ENCODE measurements at regions not wholly inside any gene's neighbourhood (a gene's known extent, or its start where the extent isn't known, plus 50 kb on each side); places are given as distances from the start of the nearest gene placed in this dataset.
"Not testable (repeated sequence)": the region's sequence is repeated elsewhere in the genome, so short reads cannot be mapped to it uniquely, and the experiment has no call there.

DNA sequence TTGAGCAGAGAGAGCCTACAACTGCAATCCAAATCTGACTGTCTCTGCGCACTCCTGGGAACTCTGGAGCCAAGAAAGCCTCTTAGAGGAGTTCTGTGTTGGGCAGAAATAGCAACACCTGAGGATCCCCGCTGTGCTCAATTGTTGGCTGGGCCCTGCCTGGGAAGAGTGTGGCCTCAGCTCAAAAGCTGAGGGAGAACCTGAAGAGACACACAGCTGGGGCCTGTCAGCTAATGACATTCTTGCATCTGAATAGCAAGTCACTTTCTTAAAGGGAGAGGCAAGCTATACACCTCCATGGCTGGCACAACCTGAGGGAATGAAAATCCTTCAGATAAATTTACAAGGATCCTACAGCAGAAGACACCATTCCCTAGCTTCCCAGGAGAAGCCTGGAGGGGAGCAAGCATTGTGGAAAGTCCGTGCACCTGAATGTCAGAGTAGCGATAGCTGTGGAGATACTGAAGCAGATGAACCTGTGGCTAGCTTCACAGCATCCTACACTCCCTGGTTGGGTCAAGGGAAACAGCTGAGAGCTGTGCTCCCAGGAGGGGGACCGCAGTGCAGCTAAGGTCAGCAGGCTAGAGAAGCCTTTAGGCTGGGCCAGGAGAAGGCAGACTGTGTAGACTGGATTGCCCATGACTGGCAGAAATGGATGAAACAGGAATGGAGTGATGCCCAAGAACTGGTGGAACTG, 159.9 kb upstream of the PFN2 start:
- H3K27me3 Mint-ChIP-seq, result peaks cover 3% of the 10 kb centered on the region
- H3K27ac Mint-ChIP-seq, result no peak overlapping the region
- no peak overlapping the region for H3K4me3 Mint-ChIP-seq
- no peaks in the 10 kb centered on the region for H3K36me3 Mint-ChIP-seq
- peaks cover 0 to 1% (median 0%) of the 10 kb centered on the region in 3 donors for H3K9me3 Mint-ChIP-seq
- H3K4me1 Mint-ChIP-seq, result peaks cover 0 to 7% (median 0%) of the 10 kb centered on the region in 3 donors

DNA sequence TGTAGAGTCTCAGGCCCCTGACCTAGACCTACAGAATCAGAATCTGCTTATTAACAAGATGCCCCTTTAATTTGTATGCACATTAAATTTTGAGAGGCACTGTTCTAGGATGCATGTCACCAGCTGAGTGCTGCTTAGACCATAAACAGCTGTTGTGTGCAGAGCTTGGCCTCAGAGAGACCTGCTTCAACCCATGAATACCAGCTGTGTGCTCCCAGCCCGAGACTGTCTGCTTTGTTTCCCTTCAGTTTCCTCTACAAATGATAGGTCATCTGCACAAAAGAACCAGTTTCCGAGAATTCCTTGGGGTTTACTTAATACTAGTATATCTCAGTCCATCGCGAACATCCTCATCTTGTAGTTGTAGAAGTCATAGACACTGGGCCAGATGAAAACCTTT, 158.5 kb upstream of the PFN2 start:
- Mint-ChIP-seq H3K36me3 (no peaks in the 10 kb centered on the region), H3K27ac (no peak overlapping the region), H3K4me1 (peaks cover 0 to 8% (median 0%) of the 10 kb centered on the region in 3 donors), H3K27me3 (peaks cover 5% of the 10 kb centered on the region), H3K9me3 (peaks cover 0 to 1% (median 0%) of the 10 kb centered on the region in 3 donors), H3K4me3 (no peak overlapping the region)

DNA sequence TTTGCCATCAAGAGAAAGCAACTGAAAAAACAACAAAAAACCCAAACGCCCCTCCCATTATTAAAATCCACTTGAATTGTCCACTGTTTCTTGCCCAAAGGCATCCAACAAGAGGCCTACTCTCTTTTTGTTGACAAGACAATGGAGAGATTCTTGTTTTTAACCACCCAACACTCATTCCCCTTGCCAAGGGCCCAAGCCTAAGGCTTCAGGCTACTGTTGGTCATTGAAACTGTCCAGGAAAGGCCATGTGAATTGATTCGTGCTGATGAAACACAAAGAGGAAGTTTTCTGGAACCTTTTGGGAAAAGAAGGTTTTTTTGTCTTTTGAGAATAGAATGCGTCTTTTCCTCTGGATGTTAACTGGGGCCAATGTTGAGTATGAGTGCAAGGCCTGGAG, 157.4 kb upstream of the PFN2 start:
- Mint-ChIP-seq H3K36me3 (no peaks in the 10 kb centered on the region), H3K4me3 (no peak overlapping the region), H3K4me1 (peaks cover 0 to 9% (median 0%) of the 10 kb centered on the region in 3 donors), H3K27me3 (peaks cover 7% of the 10 kb centered on the region), H3K9me3 (peaks cover 0 to 4% (median 1%) of the 10 kb centered on the region in 3 donors), H3K27ac (no peak overlapping the region)

DNA sequence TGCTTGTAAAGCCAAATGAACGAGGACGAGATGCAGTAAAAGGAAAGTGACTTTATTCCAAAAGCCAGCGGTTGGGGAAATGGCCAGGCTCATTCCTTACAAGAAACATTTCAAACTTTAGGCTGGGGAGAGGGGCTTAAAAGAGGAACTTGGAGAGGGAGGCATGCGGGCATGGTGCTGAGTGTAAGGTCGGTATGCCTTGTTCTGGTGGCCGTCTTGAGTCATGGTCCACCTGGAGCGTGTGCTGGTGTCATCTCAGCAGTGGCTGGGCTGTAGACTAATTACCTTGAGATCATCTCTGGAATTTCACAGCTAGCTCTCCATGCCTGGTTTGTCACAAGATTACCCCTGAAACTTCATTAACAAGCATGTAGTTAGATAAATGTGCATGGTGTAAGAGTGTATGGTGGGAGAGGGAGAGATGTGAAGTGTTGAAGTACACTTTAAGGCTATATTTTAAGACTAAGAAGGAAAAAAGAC, 156.4 kb upstream of the PFN2 start:
- Mint-ChIP-seq H3K4me1 (peaks cover 0 to 4% (median 0%) of the 10 kb centered on the region in 3 donors), H3K4me3 (no peak overlapping the region), H3K9me3 (peaks cover 0 to 4% (median 1%) of the 10 kb centered on the region in 3 donors), H3K27me3 (peaks cover 5% of the 10 kb centered on the region), H3K36me3 (no peaks in the 10 kb centered on the region), H3K27ac (no peak overlapping the region)

DNA sequence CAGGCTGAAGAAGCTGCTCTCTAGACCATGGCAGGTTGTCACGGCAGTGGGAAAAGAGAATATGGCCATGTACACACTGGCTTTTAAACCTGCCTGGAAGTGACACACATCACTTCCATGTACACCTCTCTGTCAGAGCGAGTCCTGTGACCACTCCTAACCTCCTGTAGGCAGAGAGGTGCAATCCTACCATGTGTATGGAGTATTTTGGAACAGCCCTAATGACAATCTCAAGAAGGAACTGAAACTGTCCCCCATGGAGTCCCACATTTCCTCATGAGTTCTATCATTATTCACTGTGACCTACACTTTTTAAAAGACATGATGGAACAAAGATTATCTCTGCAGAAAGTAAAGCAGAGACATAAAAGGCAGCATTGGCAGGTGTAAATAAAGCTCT, 153.4 kb upstream of the PFN2 start:
- Mint-ChIP-seq H3K27me3 (peaks cover 5% of the 10 kb centered on the region), H3K27ac (no peak overlapping the region), H3K36me3 (peaks cover 3% of the 10 kb centered on the region), H3K4me3 (no peak overlapping the region), H3K9me3 (peaks cover 0 to 5% (median 3%) of the 10 kb centered on the region in 3 donors), H3K4me1 (peaks cover 0 to 3% (median 0%) of the 10 kb centered on the region in 3 donors)

DNA sequence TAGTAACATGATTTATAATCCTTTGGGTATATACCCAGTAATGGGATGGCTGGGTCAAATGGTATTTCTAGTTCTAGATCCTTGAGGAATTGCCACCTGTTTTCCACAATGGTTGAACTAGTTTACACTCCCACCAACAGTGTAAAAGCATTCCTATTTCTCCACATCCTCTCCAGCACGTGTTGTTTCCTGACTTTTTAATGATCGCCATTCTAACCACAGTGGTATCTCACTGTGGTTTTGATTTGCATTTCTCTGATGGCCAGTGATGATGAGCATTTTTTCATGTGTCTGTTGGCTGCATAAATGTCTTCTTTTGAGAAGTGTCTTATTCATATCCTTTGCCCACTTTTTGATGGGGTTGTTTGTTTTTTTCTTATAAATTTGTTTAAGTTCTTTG, 152.6 kb upstream of the PFN2 start:
- H3K27me3 Mint-ChIP-seq, H3K4me3 Mint-ChIP-seq, H3K9me3 Mint-ChIP-seq, H3K36me3 Mint-ChIP-seq, H3K27ac Mint-ChIP-seq, H3K4me1 Mint-ChIP-seq: not testable (repeated sequence)

DNA sequence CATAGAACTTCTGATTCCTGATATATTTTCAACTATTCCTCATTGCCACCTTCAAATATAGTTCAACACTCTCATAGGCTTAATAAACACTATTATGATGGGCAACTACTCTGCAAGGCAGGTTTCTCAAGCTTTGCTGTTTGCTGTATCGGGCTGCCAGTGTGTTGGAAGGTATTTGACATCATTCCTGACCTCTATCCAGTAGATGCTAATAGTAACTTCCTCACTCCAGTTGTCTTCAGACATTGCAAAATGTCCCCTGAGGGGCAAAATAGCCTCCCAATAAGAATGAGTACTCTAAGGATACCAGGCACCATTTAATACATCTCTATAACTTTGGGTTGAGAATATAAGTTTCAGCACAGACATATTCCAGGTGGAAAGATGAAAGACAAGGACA, 147.5 kb upstream of the PFN2 start:
- H3K4me3 Mint-ChIP-seq, result no peak overlapping the region
- peaks cover 3% of the 10 kb centered on the region for H3K36me3 Mint-ChIP-seq
- H3K9me3 Mint-ChIP-seq, result peaks cover 0 to 2% (median 1%) of the 10 kb centered on the region in 3 donors
- H3K27ac Mint-ChIP-seq, result no peak overlapping the region
- H3K27me3 Mint-ChIP-seq, result peaks cover 12% of the 10 kb centered on the region
- H3K4me1 Mint-ChIP-seq, result no peaks in the 10 kb centered on the region

DNA sequence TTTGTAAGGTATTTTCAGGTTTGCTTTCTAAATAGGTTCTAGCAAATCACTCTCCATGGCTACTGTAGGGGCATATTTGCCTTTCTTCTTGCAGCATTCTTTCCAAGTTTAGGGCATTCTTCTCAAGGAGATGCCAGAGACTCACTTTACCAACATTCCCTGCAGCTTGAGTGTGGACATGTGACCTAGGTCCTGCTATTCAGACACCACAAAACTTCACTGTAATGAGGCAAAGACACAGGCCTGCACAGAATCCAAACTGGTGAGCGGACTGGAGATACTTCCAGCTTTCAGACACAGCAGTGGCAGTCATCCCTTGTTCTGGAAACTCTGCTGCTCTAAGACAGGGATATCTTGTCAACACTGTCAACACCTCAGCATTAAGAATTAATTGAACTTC, 146.4 kb upstream of the PFN2 start:
- Mint-ChIP-seq H3K4me3 (no peak overlapping the region), H3K27ac (no peak overlapping the region), H3K4me1 (no peaks in the 10 kb centered on the region), H3K27me3 (peaks cover 12% of the 10 kb centered on the region), H3K36me3 (peaks cover 3% of the 10 kb centered on the region), H3K9me3 (peaks cover 0 to 2% (median 1%) of the 10 kb centered on the region in 3 donors)

DNA sequence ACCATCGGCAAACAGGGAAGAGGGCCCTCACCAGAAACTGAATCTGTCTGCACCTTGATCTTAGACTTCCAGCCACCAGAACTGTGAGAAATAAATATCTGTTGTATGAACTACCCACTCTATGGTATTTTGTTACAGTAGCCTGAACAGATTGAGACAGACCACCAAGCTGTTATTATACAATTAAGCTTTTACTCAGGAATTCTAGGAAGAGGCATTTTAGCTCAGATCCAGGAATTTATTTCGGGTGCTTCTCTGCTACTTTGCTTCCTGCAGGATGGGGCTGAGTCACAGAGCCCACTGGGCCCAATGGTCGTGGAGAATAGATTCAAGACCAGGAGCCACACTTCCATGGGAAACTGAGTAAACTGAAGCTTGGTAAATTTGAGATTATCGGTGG, 145.5 kb upstream of the PFN2 start:
- Mint-ChIP-seq H3K4me3 (no peak overlapping the region), H3K27me3 (peaks cover 12% of the 10 kb centered on the region), H3K27ac (no peak overlapping the region), H3K4me1 (no peaks in the 10 kb centered on the region), H3K9me3 (peaks cover 0 to under 1% (median 0%) of the 10 kb centered on the region in 3 donors), H3K36me3 (peaks cover 3% of the 10 kb centered on the region)

DNA sequence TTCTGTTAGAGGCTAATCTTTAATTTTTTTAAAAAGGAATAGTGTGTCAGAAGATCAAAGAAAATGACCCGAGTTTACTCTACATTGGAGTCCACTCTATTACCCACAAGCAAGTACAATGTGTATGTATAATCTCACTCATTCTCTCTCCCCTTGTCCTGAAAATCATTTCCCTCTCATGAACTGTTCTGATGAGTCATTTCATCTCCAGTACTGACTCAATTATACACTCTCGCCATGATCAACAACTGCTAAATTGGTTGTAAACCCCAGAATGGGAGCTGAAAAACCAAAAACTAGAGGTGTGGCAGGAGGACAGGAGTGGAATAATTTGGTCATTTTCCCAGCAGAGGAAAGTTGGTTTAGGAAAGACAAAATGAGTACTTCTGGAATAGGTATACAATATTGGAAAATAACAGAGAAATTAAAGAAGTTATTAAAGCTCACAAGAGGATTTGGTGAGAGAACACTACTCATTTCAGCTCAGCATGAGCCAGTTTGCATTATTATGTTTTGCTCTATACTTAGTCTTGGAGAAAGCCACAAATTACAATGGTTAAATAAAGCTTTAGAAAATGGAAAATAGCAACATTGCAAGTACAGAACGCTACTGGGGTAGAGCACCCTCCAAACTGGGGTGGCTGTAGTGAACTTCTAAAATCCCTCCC, 144.3 kb upstream of the PFN2 start:
- no peak overlapping the region for H3K4me3 Mint-ChIP-seq
- H3K9me3 Mint-ChIP-seq, result no peaks in the 10 kb centered on the region
- H3K4me1 Mint-ChIP-seq, result no peaks in the 10 kb centered on the region
- no peak overlapping the region for H3K27ac Mint-ChIP-seq
- H3K36me3 Mint-ChIP-seq, result no peaks in the 10 kb centered on the region
- peaks cover 13% of the 10 kb centered on the region for H3K27me3 Mint-ChIP-seq

DNA sequence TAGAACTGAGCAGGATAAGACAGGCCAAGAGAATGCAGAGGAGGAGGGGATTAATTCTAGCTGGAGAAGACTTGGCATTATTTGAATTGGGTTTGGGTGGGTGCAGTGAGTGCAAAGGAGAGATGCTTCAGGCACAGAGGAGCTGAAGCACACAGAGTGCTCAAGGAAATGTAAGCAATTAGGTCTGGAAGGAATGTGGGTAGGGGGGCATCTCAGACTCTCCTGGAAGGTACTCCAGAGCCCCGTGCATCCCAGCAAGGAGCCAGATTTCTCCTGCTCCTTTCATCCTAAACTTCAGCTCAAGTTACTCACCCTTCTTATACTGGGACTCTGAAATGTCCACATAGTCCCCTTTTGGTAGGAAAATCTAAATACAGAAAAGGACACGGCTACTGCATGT, 143.6 kb upstream of the PFN2 start:
- Mint-ChIP-seq H3K9me3 (no peaks in the 10 kb centered on the region), H3K4me3 (no peak overlapping the region), H3K4me1 (no peaks in the 10 kb centered on the region), H3K36me3 (no peaks in the 10 kb centered on the region), H3K27ac (no peak overlapping the region), H3K27me3 (peaks cover 13% of the 10 kb centered on the region)

DNA sequence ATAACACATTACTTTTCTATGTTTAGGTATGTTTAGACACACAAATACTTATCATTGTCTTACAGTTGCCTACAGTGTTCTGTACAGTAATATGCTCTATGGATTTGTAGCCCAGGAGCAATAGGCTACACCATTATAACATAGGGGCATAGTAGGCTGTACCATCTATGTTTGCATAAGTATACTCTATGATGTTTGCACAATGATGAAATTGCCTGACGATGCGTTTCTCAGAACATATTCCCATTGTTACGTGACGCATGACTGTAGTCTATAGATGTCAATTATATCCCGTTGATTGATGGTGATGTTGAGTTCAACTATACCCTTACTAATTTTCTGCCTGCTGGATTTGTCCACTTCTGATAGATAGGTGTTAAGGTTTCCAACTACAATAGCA, 139.4 kb upstream of the PFN2 start:
- no peaks in the 10 kb centered on the region for H3K4me1 Mint-ChIP-seq
- H3K36me3 Mint-ChIP-seq, result no peaks in the 10 kb centered on the region
- H3K4me3 Mint-ChIP-seq, result no peak overlapping the region
- H3K27ac Mint-ChIP-seq, result no peak overlapping the region
- no peaks in the 10 kb centered on the region for H3K9me3 Mint-ChIP-seq
- H3K27me3 Mint-ChIP-seq, result peaks cover 6% of the 10 kb centered on the region

DNA sequence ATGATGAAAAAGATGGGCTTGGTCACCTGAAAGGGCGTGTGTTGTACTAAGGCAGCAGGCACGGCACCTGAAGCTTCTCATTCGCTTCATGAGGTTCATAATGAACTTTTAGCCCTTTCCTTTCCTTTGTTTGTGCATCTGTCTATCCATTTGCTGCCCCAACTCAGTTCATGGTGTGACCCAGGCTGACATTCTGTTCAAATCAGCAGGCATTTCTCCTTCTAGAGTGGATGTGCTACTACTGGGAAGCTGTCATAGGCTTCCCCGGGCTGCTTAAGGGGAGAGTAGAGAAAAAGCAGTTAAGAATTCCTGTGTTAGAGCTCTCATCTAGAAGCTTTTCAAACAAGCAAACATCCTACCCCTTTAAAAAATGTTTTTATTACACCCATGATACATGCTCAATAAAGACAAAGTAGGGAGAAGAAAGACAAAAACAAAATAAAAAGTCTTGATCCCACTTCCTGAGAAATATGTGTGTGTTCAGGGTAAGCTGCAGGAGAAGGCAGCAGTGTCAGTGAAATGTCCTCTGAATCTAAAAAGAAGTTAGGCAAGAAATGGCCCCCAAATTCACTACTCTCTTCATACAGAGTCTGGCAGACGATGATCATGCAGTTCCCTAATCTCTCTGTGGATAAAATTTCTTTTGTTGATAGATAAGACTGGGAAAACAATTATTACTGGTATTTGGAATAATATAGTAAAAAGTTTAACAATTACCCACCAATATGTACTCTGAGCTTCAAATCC, 136.9 kb upstream of the PFN2 start:
- no peak overlapping the region for H3K27ac Mint-ChIP-seq
- no peaks in the 10 kb centered on the region for H3K36me3 Mint-ChIP-seq
- no peaks in the 10 kb centered on the region for H3K4me1 Mint-ChIP-seq
- H3K27me3 Mint-ChIP-seq, result peaks cover 1% of the 10 kb centered on the region
- H3K9me3 Mint-ChIP-seq, result no peaks in the 10 kb centered on the region
- no peak overlapping the region for H3K4me3 Mint-ChIP-seq

DNA sequence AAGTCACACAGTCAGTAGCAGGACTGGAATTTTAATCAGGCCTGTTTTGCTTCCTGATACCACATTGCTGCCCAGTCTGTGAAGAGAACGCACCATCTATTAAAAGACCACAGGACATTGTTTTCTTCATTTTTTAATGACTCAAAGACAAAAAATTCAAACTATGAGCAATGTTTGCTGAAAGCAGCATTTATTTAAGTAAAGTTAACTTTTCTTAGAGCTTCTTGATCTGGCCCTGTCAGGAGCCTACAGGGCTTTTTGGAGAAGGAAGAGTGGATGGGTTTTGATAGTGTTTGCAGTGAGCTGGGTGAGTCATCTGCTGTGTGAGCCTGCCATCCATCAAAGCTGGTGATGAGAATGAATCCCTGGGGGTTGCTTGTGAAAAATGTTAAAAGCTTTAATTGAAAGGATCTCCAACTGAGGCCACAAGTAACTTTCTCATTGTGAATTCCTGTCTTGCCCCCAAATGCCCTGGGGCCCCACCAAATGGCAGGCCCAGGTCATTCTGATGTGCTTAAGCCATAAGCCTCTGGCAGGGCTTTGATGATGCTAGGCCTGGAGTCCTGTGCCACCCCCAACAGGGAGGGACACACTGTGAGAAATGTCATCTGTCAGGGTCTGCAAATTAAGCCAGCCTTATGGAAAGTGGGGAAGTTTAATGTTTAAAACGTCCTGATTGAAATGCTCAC, 136.2 kb upstream of the PFN2 start:
- no peaks in the 10 kb centered on the region for H3K9me3 Mint-ChIP-seq
- no peak overlapping the region for H3K4me3 Mint-ChIP-seq
- no peaks in the 10 kb centered on the region for H3K36me3 Mint-ChIP-seq
- no peaks in the 10 kb centered on the region for H3K4me1 Mint-ChIP-seq
- no peak overlapping the region for H3K27ac Mint-ChIP-seq
- peaks cover 1% of the 10 kb centered on the region for H3K27me3 Mint-ChIP-seq
